Pulmonary artery endothelial cell (primary cell): ENCODE measurements at regions not wholly inside any gene's neighbourhood (a gene's known extent, or its start where the extent isn't known, plus 50 kb on each side); places are given as distances from the start of the nearest gene placed in this dataset.
A peak's percentile ranks its signal among the peaks of the same experiment; 100 is the strongest.

ENCODE experiments used
- DNase-seq: peaks from one replicate; pipeline ENCODE4 v3.0.0-alpha.2; 2011; ENCODE audit warnings: low read depth, low spot score

DNA sequence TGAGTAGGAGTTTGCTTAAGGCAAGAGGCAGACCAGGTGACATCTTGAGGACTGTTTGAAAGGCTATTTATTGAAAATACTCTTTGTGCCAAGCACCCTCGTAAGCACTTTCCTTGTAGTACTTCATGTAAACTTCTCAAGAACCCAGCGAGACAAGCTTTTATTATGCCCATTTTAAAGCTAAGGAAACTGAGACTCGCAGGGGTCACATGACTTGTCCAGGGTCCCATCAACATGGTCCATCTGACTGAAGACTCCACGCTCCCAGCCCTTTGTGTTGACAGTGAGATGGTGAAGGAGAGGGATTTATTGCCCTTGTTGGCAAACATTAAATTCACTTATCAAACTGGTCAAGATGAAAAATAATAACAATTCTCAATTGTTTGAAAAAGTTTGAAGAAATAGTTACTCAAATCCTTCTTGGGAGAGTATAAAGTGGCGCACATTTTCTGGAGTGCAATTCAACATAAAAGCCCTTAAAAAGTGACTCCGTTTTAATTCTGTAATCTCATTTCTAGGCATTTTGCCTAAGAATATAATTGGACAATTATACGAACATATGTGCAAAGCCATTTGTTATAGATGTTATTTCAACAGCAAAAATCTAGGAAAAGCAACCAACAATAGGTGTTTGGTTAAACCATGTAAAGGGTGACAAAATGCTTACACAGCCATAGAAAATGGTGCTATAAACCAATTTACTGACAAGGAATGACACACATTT is 270.5 kb upstream of the NCKAP5 start:
- DNase-seq, result no peak

DNA sequence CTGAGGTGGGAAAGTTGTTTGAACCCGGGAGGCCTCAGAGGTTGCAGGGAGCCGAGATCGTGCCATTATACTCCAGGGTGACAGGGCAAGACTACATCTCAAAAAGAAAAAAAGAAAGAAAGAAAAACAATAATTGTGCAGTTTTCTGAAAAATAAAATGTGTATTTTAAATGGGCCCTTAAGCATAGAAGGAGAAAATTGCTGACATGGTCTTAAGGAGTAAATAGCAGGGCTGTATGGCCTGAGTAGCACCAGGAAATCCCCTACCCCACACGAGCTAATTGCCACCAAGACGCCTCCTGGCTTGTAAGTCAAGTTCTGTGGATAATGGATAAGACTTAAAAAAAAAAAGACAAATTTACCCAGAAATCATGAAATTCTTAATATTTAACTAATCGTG is 271.4 kb upstream of the NCKAP5 start:
- DNase-seq, result no peak

DNA sequence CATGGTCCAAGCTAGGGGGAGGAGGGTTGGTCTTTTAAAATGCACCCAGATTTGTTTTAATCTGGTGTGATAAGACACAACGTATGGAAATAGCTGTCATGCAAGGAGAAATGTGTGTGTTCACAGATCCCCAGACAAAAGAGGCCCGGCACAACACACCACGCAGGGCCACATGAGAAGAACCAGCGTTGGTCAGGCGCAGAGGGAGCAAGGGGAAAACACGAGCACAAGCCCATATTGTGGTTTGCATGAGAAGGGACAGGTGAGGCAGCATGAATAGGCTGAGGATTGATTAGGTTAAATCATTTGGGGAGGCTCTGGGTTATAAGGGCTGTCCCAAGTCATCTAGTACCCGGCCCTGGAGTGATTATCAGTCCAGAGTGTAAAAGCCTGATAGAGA is 272.5 kb upstream of the NCKAP5 start:
- no peak for DNase-seq

DNA sequence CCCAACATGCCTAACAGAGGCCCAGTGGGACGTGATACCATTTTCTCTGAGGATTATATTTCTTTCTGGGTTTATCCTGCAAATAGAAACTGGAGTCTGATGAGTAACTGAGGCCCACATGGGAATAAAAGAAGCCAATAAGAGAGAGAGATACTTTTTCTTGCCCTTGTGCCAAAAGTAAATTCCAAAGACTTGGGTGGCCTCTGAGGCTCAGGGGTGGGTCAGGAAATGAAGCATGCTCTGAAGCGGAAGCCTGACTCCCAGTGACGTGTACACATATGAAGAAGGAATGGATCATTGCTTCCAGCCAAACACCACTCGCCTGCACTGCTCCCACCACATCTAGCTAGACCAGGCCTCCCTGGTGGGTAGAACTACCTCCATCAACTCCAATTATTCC is 273.6 kb upstream of the NCKAP5 start:
- peak; percentile 88 for DNase-seq

DNA sequence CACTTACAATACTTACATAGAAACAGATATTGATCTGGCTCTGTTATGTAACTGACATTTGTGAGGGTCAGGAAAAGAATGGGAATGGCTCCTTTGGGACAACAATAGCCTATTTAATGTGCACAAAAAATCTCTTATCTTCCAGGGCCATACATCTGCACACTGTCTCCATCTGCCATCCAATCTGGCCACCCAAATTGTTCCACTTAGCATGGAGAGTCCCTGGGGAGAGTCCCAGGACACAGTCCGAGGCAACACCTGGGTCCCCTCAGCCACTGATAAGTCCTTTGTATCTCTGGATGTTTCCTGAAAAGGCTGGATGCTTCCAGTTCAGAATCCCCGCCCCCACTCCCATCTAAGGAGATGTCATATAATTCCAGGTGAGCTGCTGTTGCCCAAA is 274.2 kb upstream of the NCKAP5 start:
- no peak for DNase-seq

DNA sequence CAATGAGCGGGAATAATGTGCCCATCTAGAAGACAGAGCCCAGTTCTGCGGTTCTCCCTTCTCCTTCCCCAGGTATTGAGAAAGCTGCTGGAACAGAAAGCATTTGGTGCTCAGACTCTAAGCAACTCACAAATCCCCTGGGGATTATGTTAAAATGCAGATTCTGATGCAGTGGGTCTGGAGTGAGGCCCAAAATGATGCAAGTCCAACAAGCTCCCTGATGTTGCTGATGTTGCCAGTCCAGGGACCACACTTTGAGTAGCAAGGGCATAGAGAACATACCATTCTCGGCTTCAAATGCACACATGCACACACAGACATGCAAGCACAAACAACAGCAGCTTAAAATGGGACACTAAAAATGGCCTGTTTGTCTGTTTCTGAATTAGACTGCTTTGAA is 274.8 kb upstream of the NCKAP5 start:
- DNase-seq, result no peak

DNA sequence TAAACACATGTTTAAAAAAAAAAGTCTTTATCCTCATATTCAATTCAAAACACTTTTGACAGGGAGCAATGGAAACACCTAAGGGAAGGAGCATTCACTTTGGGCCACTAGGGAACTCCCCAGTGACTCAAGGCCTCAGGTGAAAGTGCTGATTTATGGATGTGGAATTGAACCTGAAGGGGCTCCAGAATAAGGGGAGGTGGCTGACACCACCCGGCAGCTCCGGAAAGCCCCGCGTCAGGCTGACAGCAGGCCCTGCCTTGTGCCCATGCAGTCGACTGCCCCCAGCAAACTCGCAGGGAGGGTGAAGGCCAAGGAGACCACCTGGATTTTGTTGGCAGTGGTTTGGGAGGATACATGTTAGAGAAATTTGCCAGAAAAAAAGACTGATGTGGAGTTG is 275.3 kb upstream of the NCKAP5 start:
- no peak for DNase-seq

DNA sequence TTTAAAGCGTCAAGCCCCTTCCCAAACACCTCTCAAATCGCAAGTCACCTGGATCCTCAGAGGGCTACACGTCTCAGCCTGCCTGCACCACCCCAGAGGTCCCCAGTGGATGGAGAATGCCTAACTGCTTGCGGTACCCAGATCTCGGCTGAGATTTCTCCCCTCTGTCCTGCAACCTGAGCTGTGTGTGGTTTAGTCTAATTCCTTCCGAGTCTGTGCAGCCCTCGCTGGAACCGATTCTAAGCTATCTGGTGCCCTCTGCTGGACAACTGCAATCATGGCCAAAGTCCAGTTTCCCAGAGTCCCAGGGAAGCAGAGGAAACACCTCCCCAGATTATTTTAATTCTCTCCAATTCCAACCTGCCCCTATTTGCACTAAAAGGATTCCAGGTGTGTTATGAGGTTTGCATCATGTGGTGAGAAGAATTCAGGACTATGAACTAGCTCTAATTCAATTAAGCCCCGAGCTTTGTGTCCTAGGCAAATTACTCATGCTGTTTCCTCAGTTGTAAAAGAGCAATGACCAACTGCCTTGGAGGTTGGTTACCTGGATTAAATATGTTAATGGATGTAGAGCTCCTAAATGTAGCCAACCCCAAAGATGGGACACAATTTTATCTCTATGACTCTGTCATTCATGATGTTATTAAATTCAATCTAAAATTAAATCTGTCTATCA is 276.1 kb upstream of the NCKAP5 start:
- DNase-seq, result no peak

DNA sequence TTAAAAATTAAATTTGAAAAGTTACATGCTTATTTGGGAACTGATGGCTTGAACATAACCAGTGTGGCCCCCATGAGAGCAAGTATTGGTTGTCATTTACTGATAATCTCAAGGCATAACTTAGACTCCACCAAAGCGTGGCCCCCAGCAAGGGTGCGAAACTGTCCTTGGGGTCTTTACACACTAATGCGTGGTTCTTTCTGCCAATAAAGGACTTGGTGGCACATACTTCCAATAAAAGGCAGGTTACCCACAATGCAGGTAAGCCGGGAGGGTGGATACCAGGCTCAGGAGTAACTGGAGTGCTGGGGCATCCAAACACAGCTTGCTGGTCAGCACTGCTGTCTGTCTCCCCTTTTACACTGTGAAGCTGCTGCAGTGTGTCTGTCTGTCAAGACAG is 278.2 kb upstream of the NCKAP5 start:
- DNase-seq, result no peak

DNA sequence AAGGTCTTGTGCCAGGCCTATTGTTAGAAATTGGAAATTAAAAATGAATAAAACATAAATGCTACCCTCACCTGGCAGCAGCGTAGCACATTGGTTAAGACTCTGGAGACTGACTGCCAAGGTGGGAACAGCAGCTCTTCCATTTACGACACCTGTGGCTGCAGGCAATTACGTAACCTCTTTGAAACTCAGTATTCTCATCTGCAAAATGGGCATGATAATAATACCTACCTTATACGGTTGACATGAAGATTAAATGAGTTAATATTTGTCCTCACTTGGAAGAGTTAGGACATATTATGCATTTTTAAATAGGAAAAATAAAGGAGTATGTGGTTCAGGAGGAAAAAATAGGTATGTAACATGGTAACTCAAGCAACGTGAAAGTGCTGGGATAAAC is 279.3 kb upstream of the NCKAP5 start:
- no peak for DNase-seq

DNA sequence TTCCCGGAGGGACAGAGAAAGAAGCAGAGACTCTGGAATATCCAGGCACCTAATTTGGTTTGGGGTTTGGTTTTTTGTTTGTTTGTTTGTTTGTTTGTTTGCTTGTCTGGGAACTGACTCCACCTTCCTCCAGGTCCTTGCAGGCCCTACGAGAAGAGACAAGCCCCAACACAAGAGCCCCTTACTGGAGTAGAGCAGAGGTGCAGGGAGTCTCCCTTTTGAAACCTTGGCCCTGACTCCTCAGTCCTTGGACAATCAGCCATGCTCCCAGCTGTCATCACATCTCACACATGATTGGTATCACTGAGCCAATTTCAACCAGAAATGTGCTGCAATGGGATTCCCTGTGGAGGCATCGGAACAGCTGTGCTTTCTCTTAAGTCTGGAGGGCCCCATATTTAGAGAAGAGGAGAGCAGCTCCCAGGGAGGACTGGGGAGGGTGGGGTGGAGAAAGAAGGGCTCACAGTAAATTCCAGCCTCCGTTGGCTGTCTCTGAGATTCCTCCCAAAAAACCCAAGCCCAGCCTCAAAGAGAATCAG is 279.9 kb upstream of the NCKAP5 start:
- no peak for DNase-seq

DNA sequence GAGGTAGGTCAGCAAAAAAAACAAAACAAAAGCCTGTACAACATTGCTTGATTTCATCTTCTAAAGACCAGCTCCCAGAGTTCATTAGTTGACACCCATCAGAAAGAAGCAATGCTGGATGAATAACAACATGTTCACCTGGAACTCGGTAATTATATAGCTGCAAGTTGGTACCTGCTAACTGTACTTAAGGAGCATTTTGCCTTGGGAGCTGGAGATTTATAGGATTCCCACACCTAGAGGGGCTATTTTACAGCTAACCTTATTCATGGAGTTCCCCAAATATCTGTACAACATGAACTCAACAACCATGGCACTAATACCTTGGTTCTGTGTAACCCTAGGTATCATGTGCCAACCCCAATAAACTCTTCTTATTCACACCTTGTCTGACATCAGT is 281.1 kb upstream of the NCKAP5 start:
- DNase-seq, result no peak

DNA sequence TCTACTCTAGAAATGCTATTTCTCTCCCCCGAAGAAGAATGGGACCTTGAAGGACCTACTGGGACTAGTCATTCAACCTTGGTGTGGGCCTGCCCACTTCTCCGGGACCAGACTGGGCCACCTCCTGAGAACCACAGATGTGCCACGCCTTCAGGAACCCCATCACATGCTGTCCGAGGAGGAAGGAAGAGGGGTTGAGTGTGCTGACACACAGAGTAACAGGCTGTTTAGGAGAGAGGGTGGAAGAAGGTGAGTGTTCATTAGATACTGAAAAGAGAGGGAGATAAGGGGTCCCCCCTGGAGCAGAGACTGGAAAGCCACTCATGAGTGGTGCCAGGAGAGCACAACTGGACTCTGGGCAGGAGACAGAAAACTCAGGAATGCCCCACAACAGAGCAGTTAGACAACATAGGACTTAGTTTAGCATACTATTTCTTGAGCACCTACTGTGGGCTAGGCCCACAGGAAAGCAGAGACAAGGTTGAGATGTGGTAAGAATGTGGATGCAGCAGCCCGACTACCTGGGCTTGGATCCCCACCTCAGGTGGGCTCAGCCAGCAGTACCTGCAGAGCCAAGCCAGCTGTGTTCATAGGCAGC is 286.4 kb upstream of the NCKAP5 start:
- no peak for DNase-seq

DNA sequence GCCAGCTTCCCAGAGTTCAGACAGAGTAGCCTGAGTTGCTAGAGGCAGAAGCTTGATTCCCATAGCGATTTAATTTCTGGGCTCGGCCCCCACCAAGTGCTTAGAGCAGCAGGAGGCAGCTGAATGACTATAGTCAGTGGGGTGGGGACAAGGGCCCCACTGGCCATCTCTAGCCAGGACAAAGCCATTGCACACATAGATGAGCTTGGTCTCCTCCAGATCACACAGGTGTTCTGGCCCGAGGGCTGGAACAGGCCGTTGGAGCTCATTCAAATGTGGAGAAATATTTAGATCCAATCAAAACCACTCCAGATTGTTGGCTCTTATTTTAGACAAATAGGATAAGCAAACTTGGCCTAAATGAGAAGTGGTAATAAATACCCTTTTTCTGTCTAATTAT is 287.3 kb upstream of the NCKAP5 start:
- DNase-seq, result no peak

DNA sequence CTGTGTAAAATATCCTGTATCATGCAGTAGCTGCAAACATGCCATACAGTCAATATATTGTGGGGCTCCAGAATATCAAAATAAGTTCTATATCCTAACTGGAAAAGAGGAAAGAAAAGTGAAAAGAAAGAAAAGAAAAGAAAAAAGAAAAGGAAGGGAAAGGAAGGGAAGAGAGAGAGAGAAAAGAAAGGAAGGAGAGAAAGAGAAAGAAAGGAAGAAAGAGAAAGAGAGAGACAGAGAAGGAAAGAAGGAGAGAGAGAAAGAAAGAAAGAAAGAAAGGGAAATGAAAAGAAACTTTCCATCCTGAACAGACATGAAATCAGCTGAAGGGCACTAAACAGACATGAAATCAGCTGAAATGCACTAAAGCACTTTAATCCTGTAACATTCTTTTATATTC is 288.4 kb upstream of the NCKAP5 start:
- no peak for DNase-seq

DNA sequence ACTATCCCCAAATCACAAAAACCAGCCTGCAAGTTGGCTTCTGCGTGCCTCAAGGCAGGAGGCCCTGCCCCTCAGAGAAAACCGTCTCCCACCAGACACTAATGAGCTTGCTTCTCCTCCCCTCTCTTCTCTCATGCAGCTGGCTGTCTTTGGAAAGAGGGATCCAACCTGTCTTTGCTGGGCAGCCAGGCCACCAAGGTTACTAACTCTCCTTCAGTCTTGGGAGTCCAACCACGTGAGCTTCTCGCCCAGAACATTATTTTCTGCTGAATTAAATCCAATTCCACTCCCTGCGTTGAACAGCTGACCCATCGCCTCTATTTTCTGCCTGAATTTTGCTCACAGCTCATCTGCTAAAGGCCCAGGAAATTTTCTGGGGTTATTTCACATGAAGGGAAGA is 291.3 kb upstream of the NCKAP5 start:
- DNase-seq, result no peak

DNA sequence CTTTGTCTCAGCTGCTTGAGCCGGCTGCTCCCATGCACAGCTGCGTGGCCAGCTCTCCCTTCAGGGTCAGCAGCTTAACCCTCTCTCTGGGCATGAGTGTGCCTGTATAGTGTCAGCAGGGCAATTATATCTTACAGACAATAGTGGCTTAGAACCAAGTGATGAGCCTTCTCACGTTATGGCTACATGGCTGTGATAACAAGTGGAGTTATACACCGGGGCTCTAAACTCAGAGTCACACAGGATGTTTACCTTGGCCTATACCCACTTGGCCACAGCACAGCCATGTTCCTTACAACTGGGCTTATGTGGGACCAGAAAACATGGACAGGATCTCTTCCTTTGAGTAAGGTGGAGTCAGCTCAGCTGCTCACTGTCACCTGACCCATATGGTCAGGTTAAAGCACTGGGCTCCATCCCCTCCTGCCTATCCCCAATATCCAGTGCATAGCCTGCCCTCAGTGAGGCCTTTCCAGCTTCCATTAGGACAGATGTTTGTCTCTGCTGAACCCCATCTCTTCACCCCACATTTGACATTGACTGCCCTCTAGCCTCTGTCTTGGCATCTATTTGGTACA is 294.2 kb upstream of the NCKAP5 start:
- DNase-seq, result no peak

DNA sequence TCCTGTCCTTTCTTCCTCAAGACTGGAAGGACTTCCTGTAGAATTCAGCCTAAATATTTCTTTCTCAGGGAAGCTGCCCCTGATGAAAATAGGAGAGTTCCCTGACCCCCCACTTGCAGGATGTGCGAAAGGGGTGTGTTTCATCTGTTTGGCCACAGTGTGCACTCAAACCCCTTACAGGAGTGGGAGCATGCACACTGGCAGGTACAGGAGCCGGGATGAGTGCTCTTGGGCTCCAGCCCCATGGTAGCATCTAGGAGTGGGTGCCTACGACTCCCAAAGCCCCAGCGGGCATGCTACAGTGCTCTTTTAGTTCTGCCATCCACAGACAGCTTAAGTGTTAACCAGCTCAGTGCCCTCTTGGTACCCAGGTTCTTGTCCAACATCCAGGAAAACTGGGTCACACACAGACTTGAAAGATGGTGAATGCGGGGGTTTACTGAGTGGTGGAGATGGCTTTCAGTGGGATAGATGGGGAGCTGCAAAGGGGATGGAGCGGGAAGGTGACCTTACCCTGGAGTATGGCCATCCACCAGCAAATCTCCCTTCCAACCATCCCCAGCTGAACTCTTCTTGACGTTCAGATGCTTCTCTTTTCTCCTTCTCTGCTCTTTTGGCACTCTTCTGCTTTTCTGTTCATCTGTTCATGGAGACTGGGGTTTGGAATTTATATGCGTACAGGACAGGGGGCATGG is 295.0 kb upstream of the NCKAP5 start:
- no peak for DNase-seq

DNA sequence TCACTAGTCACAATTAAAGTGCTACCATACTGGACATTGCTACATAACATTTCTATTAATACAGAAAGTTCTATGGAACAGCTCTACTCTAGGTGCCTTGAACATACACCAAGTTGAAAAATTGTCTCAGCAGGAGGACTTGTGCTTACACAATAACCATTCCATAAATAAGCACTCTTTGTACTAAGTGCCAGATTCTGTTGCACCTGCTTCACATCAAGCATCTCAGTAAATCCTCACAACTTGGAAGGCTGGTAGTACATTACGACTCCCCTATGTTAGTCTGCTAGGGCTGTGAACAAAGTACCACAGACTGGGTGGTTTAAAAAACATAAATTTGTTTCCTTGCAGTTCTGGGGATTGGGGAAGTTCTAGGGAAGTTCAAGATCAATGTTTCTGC is 296.9 kb upstream of the NCKAP5 start:
- no peak for DNase-seq

DNA sequence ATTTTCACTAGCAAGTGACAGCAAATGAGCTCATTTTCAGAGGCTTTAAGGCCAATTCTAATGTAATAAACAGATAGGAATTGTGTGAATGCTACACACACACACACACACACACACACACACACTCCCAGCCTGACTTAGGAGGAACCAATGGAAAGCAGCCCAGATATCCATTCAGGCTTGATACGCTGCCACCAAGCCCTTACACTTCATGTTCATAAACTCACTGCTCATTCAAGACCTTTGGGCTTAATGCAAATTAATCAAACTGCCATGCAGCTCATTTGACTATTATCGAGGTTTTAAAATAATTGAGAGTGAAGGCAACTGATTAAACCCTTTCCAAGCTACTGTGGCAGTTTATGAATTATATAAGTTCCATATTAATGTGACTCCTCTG is 298.9 kb upstream of the NCKAP5 start:
- DNase-seq, result no peak

DNA sequence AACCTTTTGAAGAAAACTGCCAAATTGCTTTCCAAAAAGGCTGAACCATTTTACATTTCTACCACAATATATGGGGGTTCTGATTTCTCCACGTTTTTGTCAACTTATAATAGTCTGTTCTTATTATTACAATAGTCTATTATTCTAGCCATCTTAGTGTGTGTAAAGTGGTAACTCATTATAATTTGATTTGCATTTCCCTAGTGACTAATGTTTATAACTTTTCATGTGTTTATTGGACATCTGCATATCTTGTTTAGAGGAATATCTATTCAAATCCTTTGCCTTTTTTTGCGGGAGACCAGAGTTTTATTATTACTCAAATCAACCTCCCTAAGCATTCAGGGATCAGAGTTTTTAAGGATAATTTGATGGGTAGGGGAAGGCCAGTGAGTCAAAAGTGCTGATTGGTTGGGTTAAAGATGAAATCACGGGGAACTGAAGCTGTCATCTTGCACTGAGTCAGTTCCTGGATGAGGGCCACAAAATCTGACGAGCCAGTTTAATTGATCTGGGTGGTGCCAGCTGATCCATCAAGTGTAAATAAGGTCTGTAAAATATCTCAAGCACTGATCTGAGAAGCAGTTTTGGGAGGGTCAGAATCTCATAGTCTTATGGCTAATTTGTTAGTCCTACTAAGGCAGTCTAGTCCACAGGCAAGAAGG is 303.4 kb upstream of the NCKAP5 start:
- DNase-seq, result no peak
